ENCODE measurements at regions not wholly inside any gene's neighbourhood (a gene's known extent, or its start where the extent isn't known, plus 50 kb on each side); places are given as distances from the start of the nearest gene placed in this dataset.

DNA sequence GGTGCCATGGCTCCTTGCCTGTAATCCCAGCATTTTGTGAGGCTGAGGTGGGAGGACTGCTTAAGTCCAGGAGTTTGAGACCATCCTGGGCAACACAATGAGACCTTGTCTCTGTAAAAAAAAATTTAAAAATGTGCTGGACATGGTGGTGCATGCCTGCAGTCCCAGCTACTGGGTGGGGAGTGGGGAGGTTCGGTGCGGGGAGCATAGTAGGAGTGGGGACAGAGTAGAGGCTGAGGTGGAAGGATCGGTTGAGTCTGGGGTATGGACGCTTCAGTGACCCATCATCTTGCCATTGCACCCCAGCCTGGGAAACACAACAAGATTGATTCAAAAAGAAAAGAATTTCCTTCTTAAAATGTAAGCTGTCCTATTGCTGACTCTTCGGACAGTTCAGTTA is 1490.0 kb upstream of the GBE1 start:
- no peak overlapping the region for H3K27ac ChIP-seq (ENCODE audit: low read length)
- DNase-seq (ENCODE audit: low read depth, low spot score) = no peak
- no CpG with 5 or more reads among the region's 5 CpGs for WGBS (ENCODE audit: insufficient coverage, insufficient read length)
- H3K4me3 ChIP-seq (ENCODE audit: low read length) = no peak overlapping the region
- H3K9me3 ChIP-seq (ENCODE audit: control insufficient read depth, insufficient read depth, low read length) = no peaks in the 10 kb centered on the region
- H3K36me3 ChIP-seq (ENCODE audit: control insufficient read depth, insufficient read depth, low read length) = no peaks in the 10 kb centered on the region
- H3K4me1 ChIP-seq (ENCODE audit: control insufficient read depth, insufficient read depth, low read length) = no peaks in the 10 kb centered on the region
- no peaks in the 10 kb centered on the region for H3K27me3 ChIP-seq (ENCODE audit: control insufficient read depth, insufficient read depth, low read length)

DNA sequence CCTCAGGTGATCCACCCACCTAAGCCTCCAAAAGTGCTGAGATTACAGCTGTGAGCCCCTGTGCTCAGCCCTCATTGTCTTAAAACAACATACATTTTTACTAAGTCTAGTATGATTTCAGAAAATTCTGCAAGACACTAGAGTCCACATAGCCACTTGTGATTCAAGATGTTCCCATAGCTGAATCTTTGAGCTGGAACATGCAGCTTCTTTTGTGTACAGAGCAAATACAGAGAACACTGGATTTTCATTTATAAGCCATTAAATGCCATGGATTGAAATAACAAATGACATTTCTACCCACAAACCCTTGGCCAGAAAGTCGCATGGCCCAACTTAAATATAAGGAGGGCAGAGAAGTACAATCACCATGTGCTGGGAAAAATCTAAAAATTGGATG is 1489.2 kb upstream of the GBE1 start:
- no peak overlapping the region for H3K27ac ChIP-seq (ENCODE audit: low read length)
- H3K9me3 ChIP-seq (ENCODE audit: control insufficient read depth, insufficient read depth, low read length) = no peaks in the 10 kb centered on the region
- no peaks in the 10 kb centered on the region for H3K4me1 ChIP-seq (ENCODE audit: control insufficient read depth, insufficient read depth, low read length)
- no peaks in the 10 kb centered on the region for H3K27me3 ChIP-seq (ENCODE audit: control insufficient read depth, insufficient read depth, low read length)
- no peak for DNase-seq (ENCODE audit: low read depth, low spot score)
- no peak overlapping the region for H3K4me3 ChIP-seq (ENCODE audit: low read length)
- H3K36me3 ChIP-seq (ENCODE audit: control insufficient read depth, insufficient read depth, low read length) = no peaks in the 10 kb centered on the region
- no CpG with 5 or more reads among the region's 1 CpG for WGBS (ENCODE audit: insufficient coverage, insufficient read length)

DNA sequence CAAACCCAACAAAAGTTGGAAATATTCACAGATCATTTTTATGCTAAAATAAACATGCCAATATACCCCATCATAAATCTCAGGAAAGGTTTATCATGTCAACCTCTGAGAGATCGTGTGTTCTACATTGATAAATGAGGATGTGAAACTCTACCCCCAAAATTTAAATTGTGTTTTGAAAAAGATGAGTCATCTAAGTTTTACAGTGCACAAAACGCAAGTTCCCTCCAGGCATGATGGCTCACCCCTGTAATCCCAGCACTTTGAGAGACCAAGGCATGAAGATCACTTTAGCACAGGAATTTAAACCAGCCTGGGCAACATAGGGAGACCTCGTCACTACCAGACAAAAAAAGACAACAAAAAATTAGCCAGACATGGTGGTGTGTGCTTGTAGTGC is 1487.0 kb upstream of the GBE1 start:
- Histone ChIP-seq H3K27me3 (ENCODE audit: control insufficient read depth, insufficient read depth, low read length) (no peaks in the 10 kb centered on the region), H3K4me3 (ENCODE audit: low read length) (no peak overlapping the region), H3K27ac (ENCODE audit: low read length) (no peak overlapping the region), H3K36me3 (ENCODE audit: control insufficient read depth, insufficient read depth, low read length) (no peaks in the 10 kb centered on the region), H3K4me1 (ENCODE audit: control insufficient read depth, insufficient read depth, low read length) (no peaks in the 10 kb centered on the region), H3K9me3 (ENCODE audit: control insufficient read depth, insufficient read depth, low read length) (no peaks in the 10 kb centered on the region)
- no CpG with 5 or more reads among the region's 3 CpGs for WGBS (ENCODE audit: insufficient coverage, insufficient read length)
- no peak for DNase-seq (ENCODE audit: low read depth, low spot score)

DNA sequence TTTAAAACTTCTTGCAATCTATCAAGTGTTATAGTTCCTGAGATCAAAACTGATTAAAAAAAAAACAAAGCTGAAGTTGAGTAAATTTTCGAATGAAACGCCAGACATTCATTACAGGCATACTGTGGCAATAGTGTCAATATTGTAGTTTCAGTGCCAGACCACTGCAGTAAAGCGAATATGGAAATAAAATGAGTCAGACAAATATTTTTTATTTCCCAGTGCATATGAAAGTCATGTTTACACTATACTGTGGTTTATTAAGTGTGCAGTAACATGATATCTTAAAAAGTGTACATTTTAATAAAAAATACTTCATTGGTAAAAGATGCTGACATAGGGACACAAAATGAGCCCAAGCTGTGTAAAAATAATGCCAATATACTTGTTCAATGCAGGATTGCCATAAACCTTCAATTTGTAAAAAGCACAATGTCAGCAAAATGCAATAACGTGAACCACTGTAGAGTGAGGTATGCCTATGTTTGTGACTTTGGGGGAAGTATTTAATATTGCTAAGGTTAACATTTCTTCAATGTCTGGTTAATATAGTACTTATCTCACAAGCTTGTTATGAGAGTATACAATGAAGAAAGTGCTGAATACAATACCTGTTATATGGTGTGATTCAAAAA is 1473.9 kb upstream of the GBE1 start:
- H3K36me3 ChIP-seq (ENCODE audit: control insufficient read depth, insufficient read depth, low read length) = no peaks in the 10 kb centered on the region
- WGBS (ENCODE audit: insufficient coverage, insufficient read length) = no CpG with 5 or more reads among the region's 4 CpGs
- H3K27me3 ChIP-seq (ENCODE audit: control insufficient read depth, insufficient read depth, low read length) = no peaks in the 10 kb centered on the region
- no peaks in the 10 kb centered on the region for H3K9me3 ChIP-seq (ENCODE audit: control insufficient read depth, insufficient read depth, low read length)
- no peak for DNase-seq (ENCODE audit: low read depth, low spot score)
- no peaks in the 10 kb centered on the region for H3K4me1 ChIP-seq (ENCODE audit: control insufficient read depth, insufficient read depth, low read length)
- no peak overlapping the region for H3K27ac ChIP-seq (ENCODE audit: low read length)
- no peak overlapping the region for H3K4me3 ChIP-seq (ENCODE audit: low read length)

- DNase-seq (ENCODE audit: low read depth, low spot score) = no peak
- H3K36me3 ChIP-seq (ENCODE audit: control insufficient read depth, insufficient read depth, low read length) = no peaks in the 10 kb centered on the region
- no peak overlapping the region for H3K4me3 ChIP-seq (ENCODE audit: low read length)
- H3K27ac ChIP-seq (ENCODE audit: low read length) = no peak overlapping the region
- no peaks in the 10 kb centered on the region for H3K9me3 ChIP-seq (ENCODE audit: control insufficient read depth, insufficient read depth, low read length)
- no peaks in the 10 kb centered on the region for H3K27me3 ChIP-seq (ENCODE audit: control insufficient read depth, insufficient read depth, low read length)
- WGBS (ENCODE audit: insufficient coverage, insufficient read length) = no CpG with 5 or more reads among the region's 6 CpGs
- no peaks in the 10 kb centered on the region for H3K4me1 ChIP-seq (ENCODE audit: control insufficient read depth, insufficient read depth, low read length)
These were observed 1472.3 kb upstream of the GBE1 start for GRCh38 chr3:83233715-83234114.

DNA sequence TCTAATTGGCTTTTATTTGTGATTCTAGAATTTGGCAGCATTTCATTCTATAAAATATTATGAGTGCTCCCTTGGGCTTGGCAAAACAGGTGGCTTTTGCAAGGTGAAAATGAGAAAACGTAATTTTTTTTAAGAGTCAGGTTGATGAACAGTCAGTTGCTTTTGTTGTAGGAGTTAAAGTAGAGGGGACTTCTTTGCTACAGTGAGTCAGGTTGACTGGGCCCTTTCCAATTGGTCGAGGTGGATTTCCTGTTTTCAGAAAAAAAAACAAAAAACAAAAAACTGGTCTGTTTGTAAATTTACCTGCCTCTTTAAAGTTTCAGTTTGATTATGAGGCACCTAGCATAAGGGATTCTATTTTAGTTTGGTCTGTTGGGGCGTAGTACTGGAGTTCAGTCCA is 1469.4 kb upstream of the GBE1 start:
- no peaks in the 10 kb centered on the region for H3K27me3 ChIP-seq (ENCODE audit: control insufficient read depth, insufficient read depth, low read length)
- no peaks in the 10 kb centered on the region for H3K36me3 ChIP-seq (ENCODE audit: control insufficient read depth, insufficient read depth, low read length)
- H3K27ac ChIP-seq (ENCODE audit: low read length) = no peak overlapping the region
- no peak overlapping the region for H3K4me3 ChIP-seq (ENCODE audit: low read length)
- DNase-seq (ENCODE audit: low read depth, low spot score) = no peak
- 100% methylated on average over 1 of the region's 3 CpGs for WGBS (ENCODE audit: insufficient coverage, insufficient read length)
- H3K4me1 ChIP-seq (ENCODE audit: control insufficient read depth, insufficient read depth, low read length) = no peaks in the 10 kb centered on the region
- no peaks in the 10 kb centered on the region for H3K9me3 ChIP-seq (ENCODE audit: control insufficient read depth, insufficient read depth, low read length)

DNA sequence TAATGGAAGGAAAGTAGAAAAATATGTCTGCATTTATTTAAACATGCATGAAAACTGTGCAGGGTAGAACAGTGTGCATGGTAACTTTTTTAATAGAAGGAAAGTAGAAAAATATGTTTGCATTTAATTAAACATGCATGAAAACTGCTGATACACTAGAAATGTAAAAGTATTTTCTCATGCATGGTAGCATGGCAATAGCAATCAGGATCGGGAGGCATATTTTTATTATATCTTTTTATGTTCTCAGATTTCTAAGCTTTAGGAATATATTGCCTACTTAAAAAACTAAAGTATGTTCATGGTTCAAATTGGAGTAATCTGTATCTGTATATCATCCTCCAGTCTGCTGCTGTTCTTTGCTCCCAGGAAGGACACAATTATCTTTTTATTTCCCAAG is 1468.9 kb upstream of the GBE1 start:
- no peaks in the 10 kb centered on the region for H3K36me3 ChIP-seq (ENCODE audit: control insufficient read depth, insufficient read depth, low read length)
- no peak overlapping the region for H3K4me3 ChIP-seq (ENCODE audit: low read length)
- H3K4me1 ChIP-seq (ENCODE audit: control insufficient read depth, insufficient read depth, low read length) = no peaks in the 10 kb centered on the region
- no peak overlapping the region for H3K27ac ChIP-seq (ENCODE audit: low read length)
- WGBS (ENCODE audit: insufficient coverage, insufficient read length) = no CpG with 5 or more reads among the region's 1 CpG
- H3K9me3 ChIP-seq (ENCODE audit: control insufficient read depth, insufficient read depth, low read length) = no peaks in the 10 kb centered on the region
- H3K27me3 ChIP-seq (ENCODE audit: control insufficient read depth, insufficient read depth, low read length) = no peaks in the 10 kb centered on the region
- DNase-seq (ENCODE audit: low read depth, low spot score) = no peak

DNA sequence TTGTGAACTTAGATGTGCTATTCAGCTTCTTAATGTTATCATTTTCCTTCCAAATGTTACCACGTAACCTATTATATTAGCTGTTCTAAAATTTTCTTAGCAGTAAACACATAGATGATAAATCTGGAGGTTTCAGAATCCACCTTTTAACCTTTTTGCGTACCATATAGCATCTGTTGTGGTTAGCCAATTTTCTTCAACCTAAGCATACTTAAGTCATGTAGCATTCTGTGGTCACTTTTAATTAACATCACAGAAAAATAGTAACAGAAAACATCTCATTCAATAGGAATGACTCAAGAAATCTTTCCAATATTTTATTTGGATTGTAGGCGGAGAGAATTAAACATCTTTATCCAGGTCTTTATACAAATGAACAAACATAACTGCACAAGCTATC is 1465.3 kb upstream of the GBE1 start:
- Histone ChIP-seq H3K27me3 (ENCODE audit: control insufficient read depth, insufficient read depth, low read length) (no peaks in the 10 kb centered on the region), H3K27ac (ENCODE audit: low read length) (no peak overlapping the region), H3K36me3 (ENCODE audit: control insufficient read depth, insufficient read depth, low read length) (no peaks in the 10 kb centered on the region), H3K9me3 (ENCODE audit: control insufficient read depth, insufficient read depth, low read length) (no peaks in the 10 kb centered on the region), H3K4me3 (ENCODE audit: low read length) (no peak overlapping the region), H3K4me1 (ENCODE audit: control insufficient read depth, insufficient read depth, low read length) (no peaks in the 10 kb centered on the region)
- DNase-seq (ENCODE audit: low read depth, low spot score) = no peak
- no CpG with 5 or more reads among the region's 3 CpGs for WGBS (ENCODE audit: insufficient coverage, insufficient read length)

GRCh38 chr3:83224101-83224868 is 1462.8 kb upstream of the GBE1 start:
- no peak overlapping the region for H3K4me3 ChIP-seq (ENCODE audit: low read length)
- no peaks in the 10 kb centered on the region for H3K4me1 ChIP-seq (ENCODE audit: control insufficient read depth, insufficient read depth, low read length)
- no peaks in the 10 kb centered on the region for H3K9me3 ChIP-seq (ENCODE audit: control insufficient read depth, insufficient read depth, low read length)
- no peaks in the 10 kb centered on the region for H3K27me3 ChIP-seq (ENCODE audit: control insufficient read depth, insufficient read depth, low read length)
- no peak for DNase-seq (ENCODE audit: low read depth, low spot score)
- no CpG with 5 or more reads among the region's 5 CpGs for WGBS (ENCODE audit: insufficient coverage, insufficient read length)
- H3K36me3 ChIP-seq (ENCODE audit: control insufficient read depth, insufficient read depth, low read length) = no peaks in the 10 kb centered on the region
- H3K27ac ChIP-seq (ENCODE audit: low read length) = no peak overlapping the region

DNA sequence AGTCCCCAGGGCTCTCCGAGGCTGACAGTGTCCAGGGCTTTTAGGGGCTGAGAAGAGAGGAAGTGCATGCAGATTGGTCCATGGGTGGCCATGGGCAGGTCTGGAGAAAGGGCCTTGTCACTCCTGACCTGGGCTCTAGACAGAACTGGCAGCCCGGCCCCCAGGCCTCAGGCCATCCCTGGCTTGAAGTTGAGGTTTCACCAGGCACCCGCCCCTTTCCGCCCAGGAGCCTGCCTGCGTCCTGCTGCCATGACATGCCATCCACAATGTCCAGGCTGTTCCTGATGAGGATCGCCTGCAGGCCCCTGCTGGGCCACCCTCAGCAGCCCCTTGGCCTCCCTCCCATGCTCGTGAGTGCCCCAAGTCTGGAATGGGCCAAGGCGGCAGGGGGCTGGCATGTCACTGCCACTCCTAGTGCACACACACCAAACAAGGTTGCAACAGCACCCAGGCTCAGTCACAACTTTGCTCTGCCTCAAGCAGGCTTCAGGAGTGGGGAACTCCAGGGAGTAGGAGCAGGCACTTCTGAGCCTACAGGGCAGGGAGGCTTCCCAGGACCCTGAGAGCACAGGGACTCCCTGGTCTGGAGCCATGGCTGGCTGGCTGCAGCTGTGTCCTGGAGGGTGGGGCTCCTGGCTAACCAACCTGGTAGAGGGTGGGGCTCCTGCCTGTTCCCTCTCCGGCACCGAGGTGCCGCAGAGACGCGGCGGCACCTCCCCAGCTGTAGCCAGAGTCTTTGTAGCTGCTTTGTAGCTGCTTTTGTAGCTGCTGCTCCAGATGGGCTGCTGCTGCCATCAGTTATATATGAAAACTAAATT is 1457.1 kb upstream of the GBE1 start:
- no CpG with 5 or more reads among the region's 14 CpGs for WGBS (ENCODE audit: insufficient coverage, insufficient read length)
- no peak for DNase-seq (ENCODE audit: low read depth, low spot score)
- Histone ChIP-seq H3K9me3 (ENCODE audit: control insufficient read depth, insufficient read depth, low read length) (no peaks in the 10 kb centered on the region), H3K4me1 (ENCODE audit: control insufficient read depth, insufficient read depth, low read length) (no peaks in the 10 kb centered on the region), H3K27me3 (ENCODE audit: control insufficient read depth, insufficient read depth, low read length) (no peaks in the 10 kb centered on the region), H3K4me3 (ENCODE audit: low read length) (no peak overlapping the region), H3K27ac (ENCODE audit: low read length) (no peak overlapping the region), H3K36me3 (ENCODE audit: control insufficient read depth, insufficient read depth, low read length) (no peaks in the 10 kb centered on the region)
